ENCODE measurements at regions not wholly inside any gene's neighbourhood (a gene's known extent, or its start where the extent isn't known, plus 50 kb on each side); places are given as distances from the start of the nearest gene placed in this dataset.

DNA sequence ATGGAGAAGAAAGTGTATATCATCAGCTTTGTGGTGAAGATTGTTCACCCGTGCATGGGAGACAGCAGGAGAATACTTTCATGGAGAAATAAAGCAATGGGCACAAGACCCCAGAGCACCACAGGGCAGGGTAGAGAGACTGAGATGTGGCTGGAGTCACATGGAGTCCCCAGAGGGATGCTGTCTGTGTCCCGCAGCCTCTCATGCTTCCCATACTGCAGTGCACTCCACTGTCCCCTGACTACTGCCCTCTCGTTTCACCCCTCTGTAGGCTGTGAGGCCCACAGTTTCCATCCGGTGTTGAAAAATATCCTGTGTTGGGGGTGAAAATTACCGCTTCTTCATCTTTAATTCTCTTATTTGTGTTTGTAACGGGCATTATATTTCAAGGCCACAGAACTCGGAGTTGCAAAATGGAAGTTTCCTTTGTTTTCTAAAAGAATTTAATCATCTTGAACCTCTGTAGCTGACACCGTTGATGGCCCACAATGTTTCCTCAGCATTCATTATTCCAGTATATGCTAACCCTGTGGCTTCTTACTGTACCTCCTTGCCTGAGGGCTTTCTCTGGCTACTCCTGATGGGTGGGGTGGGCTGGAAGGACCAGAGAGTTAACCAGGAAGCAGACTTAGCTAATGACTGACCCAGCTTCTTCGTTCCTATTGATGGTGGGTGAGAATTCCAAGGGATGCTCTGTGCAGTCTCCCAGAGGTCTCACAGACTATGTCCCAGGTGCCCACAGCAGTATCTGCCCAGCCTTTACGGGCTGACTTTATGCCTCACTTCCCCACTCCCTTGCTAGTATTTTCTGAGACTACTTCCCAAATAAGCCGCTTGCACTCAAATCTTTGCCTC lies 51.7 kb downstream of the PROKR2 start:
- no peak for FAIRE-seq
- TF ChIP-seq ELF2 (CRISPR knock-in tag; IDR thresholded peaks at IDR 0.05) (no peak), KLF6 (CRISPR knock-in tag; IDR thresholded peaks at IDR 0.05; ENCODE audit: borderline replicate concordance) (no peak), SMAD1 (IDR thresholded peaks at IDR 0.05; ENCODE audit: low read depth, low read length, partially characterized antibody) (no peak), L3MBTL2 (IDR thresholded peaks at IDR 0.05) (no peak), KAT7 (CRISPR knock-in tag; IDR thresholded peaks at IDR 0.05; ENCODE audit: borderline replicate concordance) (no peak)
- TF ChIP-seq, protein P1, sequence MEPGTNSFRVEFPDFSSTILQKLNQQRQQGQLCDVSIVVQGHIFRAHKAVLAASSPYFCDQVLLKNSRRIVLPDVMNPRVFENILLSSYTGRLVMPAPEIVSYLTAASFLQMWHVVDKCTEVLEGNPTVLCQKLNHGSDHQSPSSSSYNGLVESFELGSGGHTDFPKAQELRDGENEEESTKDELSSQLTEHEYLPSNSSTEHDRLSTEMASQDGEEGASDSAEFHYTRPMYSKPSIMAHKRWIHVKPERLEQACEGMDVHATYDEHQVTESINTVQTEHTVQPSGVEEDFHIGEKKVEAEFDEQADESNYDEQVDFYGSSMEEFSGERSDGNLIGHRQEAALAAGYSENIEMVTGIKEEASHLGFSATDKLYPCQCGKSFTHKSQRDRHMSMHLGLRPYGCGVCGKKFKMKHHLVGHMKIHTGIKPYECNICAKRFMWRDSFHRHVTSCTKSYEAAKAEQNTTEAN (CRISPR knock-in tag; IDR thresholded peaks at IDR 0.05): no peak
- TF ChIP-seq, protein P2, sequence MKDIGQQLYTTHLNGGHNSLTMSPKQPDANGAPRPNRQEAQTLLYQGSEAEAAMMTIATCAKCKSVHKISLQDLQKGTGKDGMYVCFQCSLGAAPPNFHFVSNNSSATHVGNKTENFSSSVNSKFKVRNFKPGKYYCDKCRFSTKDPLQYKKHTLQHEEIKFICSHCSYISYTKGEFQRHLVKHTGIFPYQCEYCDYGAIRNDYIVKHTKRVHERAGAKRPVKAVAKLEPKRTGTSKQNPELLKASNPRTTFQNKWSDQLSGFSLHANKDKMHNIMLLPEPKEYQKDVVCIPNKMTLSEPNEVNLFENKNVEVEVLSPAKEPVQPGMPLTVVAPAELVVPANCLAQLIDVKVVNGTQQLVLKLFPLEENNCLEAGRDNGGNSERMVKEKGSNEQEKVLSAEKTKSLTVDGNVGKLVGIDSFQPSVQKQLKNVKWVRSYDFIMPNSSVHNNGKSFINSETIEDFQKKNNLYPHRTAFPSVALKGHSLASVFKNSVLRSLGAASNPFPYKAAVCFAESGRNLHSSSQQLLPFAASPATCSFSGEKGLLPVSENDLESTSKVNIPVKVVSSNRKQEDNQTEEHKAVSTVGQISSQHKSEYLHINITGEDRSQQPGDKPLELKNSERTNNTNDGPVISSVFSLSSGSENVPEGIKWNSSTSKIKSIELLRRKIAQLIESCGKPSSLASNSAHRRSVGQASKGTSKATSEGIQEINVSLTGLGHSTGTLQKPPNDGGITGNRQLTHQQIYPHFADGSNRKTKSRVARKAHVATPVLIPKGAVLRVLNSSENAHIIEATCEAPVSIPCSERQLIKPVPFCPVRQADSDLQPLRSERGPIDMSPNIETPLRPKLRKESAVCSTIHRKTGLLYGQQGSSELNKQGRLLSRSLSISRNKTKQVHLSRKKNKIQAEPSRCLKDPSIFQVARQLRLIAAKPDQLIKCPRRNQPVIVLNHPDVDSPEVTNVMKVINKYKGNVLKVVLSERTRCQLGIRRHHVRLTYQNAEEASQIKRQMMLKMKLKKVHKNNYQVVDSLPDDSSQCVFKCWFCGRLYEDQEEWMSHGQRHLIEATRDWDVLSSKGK (CRISPR knock-in tag; IDR thresholded peaks at IDR 0.05): no peak
- TF ChIP-seq, protein P3, sequence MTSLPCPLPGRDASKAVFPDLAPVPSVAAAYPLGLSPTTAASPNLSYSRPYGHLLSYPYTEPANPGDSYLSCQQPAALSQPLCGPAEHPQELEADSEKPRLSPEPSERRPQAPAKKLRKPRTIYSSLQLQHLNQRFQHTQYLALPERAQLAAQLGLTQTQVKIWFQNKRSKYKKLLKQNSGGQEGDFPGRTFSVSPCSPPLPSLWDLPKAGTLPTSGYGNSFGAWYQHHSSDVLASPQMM (CRISPR knock-in tag; IDR thresholded peaks at IDR 0.05): no peak
- TF ChIP-seq, protein P4, sequence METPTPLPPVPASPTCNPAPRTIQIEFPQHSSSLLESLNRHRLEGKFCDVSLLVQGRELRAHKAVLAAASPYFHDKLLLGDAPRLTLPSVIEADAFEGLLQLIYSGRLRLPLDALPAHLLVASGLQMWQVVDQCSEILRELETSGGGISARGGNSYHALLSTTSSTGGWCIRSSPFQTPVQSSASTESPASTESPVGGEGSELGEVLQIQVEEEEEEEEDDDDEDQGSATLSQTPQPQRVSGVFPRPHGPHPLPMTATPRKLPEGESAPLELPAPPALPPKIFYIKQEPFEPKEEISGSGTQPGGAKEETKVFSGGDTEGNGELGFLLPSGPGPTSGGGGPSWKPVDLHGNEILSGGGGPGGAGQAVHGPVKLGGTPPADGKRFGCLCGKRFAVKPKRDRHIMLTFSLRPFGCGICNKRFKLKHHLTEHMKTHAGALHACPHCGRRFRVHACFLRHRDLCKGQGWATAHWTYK (CRISPR knock-in tag; IDR thresholded peaks at IDR 0.05): no peak

More for the DNA sequence above, 51.7 kb downstream of the PROKR2 start:
- intact Hi-C loops (cut with micrococcal nuclease): no loop called here
- Histone ChIP-seq H2AFZ (ENCODE audit: low read depth, low read length) (no peak overlapping the region), H3K9me1 (ENCODE audit: control insufficient read depth, insufficient read depth, low read length) (no peaks in the 10 kb centered on the region), H3K27ac (ENCODE audit: extremely low read depth, low read depth, low read length) (no peak overlapping the region), H3K4me3 (no peak overlapping the region), H3K9me3 (replicated peaks; ENCODE audit: control insufficient read depth, insufficient read depth, low read depth, low read length) (no peaks in the 10 kb centered on the region), H3K27me3 (ENCODE audit: control insufficient read depth in 2 of 2, insufficient read depth in 2 of 2, low read length in 2 of 2) (peaks cover 0 to 12% of the 10 kb centered on the region in 2 experiments; a peak in 1 of 5 replicates), H3K4me2 (ENCODE audit: insufficient read depth, low read length) (no peak overlapping the region), H3K4me1 (replicated peaks in 1 of 2; ENCODE audit: control insufficient read depth in 2 of 2, insufficient read depth in 2 of 2, low read length in 2 of 2) (no peaks in the 10 kb centered on the region), H4K20me1 (replicated peaks; ENCODE audit: control insufficient read depth, insufficient read depth, low read length) (no peaks in the 10 kb centered on the region), H3K79me2 (ENCODE audit: control insufficient read depth, insufficient read depth, low read length) (no peaks in the 10 kb centered on the region), H3K9ac (ENCODE audit: insufficient read depth in 1 of 2, low read depth in 2 of 2, low read length in 2 of 2) (no peak overlapping the region), H3K36me3 (ENCODE audit: control insufficient read depth, insufficient read depth, low read length) (no peaks in the 10 kb centered on the region)
- POLR2A ChIA-PET: interaction anchor here (0.7 kb wide), 1 partner anchor 82 kb away, joined by 3 read pairs; no protein-coding TSS in a partner anchor
- CTCF ChIA-PET (ENCODE audit: low intra/inter-chr PET ratio): interaction anchor here (0.6 kb wide), 1 partner anchor 316 kb away, joined by 5 read pairs; no protein-coding TSS in a partner anchor
- BruUV-seq (replicated peaks): no TSS peak
- in situ Hi-C loops (cut with MboI): no loop called here
- WGBS (ENCODE audit: insufficient coverage, low coverage, missing lambda C conversion rate): 0% methylated on average over 9 of the region's 11 CpGs
- no peak for DNase-seq (ENCODE audit: extremely low read depth in 1 of 4, low spot score in 3 of 4)
- no peak for ATAC-seq

Data from K562 (cell line).